ENCODE measurements at regions not wholly inside any gene's neighbourhood (a gene's known extent, or its start where the extent isn't known, plus 50 kb on each side); places are given as distances from the start of the nearest gene placed in this dataset.

DNA sequence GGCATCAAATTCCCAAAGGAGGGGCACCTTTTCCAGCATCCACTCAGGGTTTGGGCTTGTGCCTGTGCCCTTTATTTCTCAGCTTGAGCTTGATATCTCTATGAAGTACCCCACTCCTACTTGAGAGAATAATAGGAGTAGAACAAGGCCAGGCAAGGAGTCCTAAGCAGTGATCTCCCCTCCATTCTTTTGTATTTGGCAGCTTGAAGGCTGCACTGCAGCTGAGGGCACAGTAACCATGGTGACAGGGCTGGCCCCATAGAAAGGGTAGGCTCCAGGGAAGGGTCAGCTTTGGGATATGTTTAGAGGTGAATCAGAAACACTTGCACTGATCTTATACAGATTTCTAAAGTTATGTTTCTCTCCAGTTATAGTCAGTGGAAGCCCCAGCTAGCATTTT is 145.4 kb upstream of the SLC24A5 start:
- TF ChIP-seq, protein P1, sequence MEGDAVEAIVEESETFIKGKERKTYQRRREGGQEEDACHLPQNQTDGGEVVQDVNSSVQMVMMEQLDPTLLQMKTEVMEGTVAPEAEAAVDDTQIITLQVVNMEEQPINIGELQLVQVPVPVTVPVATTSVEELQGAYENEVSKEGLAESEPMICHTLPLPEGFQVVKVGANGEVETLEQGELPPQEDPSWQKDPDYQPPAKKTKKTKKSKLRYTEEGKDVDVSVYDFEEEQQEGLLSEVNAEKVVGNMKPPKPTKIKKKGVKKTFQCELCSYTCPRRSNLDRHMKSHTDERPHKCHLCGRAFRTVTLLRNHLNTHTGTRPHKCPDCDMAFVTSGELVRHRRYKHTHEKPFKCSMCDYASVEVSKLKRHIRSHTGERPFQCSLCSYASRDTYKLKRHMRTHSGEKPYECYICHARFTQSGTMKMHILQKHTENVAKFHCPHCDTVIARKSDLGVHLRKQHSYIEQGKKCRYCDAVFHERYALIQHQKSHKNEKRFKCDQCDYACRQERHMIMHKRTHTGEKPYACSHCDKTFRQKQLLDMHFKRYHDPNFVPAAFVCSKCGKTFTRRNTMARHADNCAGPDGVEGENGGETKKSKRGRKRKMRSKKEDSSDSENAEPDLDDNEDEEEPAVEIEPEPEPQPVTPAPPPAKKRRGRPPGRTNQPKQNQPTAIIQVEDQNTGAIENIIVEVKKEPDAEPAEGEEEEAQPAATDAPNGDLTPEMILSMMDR (IDR thresholded peaks at IDR 0.05; ENCODE audit: borderline replicate concordance, extremely low read depth, low read length, poor library complexity, severe bottlenecking): no peak
- TF ChIP-seq EZH2 (IDR thresholded peaks at IDR 0.05; ENCODE audit: borderline replicate concordance, low read depth, low read length, severe bottlenecking): no peak

All from DND-41 (cell line).